H9 (cell line): ENCODE measurements at regions not wholly inside any gene's neighbourhood (a gene's known extent, or its start where the extent isn't known, plus 50 kb on each side); places are given as distances from the start of the nearest gene placed in this dataset.

Experiments
- DNase-seq: peaks from one replicate; pipeline ENCODE4 v3.0.0-alpha.2; 2017
- H2AFZ ChIP-seq: one replicate; pipeline ENCODE4 v1.6.1; 2013; ENCODE audit warnings: mild to moderate bottlenecking, low read length, control low read depth, moderate library complexity
- H2AK5ac ChIP-seq: 2 replicates; pipeline ENCODE4 v1.6.1; 2013; ENCODE audit warnings: low read length, control low read depth, mixed read lengths; ENCODE audit not compliant: insufficient read length
- H2BK120ac ChIP-seq: one replicate; pipeline ENCODE4 v1.6.1; 2013; ENCODE audit warnings: low read depth, mild to moderate bottlenecking, low read length, control low read depth, inconsistent platforms; ENCODE audit not compliant: poor library complexity, severe bottlenecking
- H2BK12ac ChIP-seq: 2 replicates; pipeline ENCODE4 v1.6.1; 2013; ENCODE audit warnings: low read length, control low read depth, mixed read lengths, low read depth; ENCODE audit not compliant: insufficient read length
- H2BK15ac ChIP-seq: 2 replicates; pipeline ENCODE4 v1.6.1; 2013; ENCODE audit warnings: low read depth, low read length, control low read depth
- H2BK20ac ChIP-seq: one replicate; pipeline ENCODE4 v1.6.1; 2013; ENCODE audit warnings: low read depth, mild to moderate bottlenecking, low read length, control low read depth, inconsistent platforms; ENCODE audit not compliant: poor library complexity, severe bottlenecking
- H2BK5ac ChIP-seq: 2 replicates; pipeline ENCODE4 v1.6.1; 2013; ENCODE audit warnings: low read length, control low read depth, mixed read lengths; ENCODE audit not compliant: insufficient read length
- H3K14ac ChIP-seq: 2 replicates; pipeline ENCODE4 v1.6.1; 2013; ENCODE audit warnings: low read length, control low read depth; ENCODE audit not compliant: insufficient read depth
- H3K18ac ChIP-seq: 2 replicates; pipeline ENCODE4 v1.6.1; 2013; ENCODE audit warnings: low read depth, mild to moderate bottlenecking, mixed read lengths, low read length, control low read depth; ENCODE audit not compliant: insufficient read length
- H3K23ac ChIP-seq: 2 replicates; pipeline ENCODE4 v1.6.1; 2013; ENCODE audit warnings: low read length, control low read depth, mixed read lengths, low read depth; ENCODE audit not compliant: insufficient read length
- H3K23me2 ChIP-seq: 2 replicates; pipeline ENCODE4 v1.6.1; 2013; ENCODE audit warnings: low read depth, mild to moderate bottlenecking, mixed read lengths, low read length, control low read depth; ENCODE audit not compliant: insufficient read length, poor library complexity, severe bottlenecking
- H3K27ac ChIP-seq: 2 replicates; pipeline ENCODE4 v1.5.1; 2013; ENCODE audit warnings: low read length, control low read depth, mixed read lengths, low read depth; ENCODE audit not compliant: insufficient read length
- H3K27me3 ChIP-seq: 2 replicates; pipeline ENCODE4 v1.6.1; 2013; ENCODE audit warnings: low read length, control low read depth, inconsistent platforms; ENCODE audit not compliant: insufficient read depth
- H3K4ac ChIP-seq: 2 replicates; pipeline ENCODE4 v1.6.1; 2013; ENCODE audit warnings: low read depth, mild to moderate bottlenecking, control low read depth, inconsistent platforms, low read length, moderate library complexity
- H3K4me1 ChIP-seq: 2 replicates; pipeline ENCODE4 v1.6.1; 2013; ENCODE audit warnings: low read length, control low read depth, inconsistent platforms; ENCODE audit not compliant: insufficient read depth
- H3K4me2 ChIP-seq: 2 replicates; pipeline ENCODE4 v1.6.1; 2013; ENCODE audit warnings: low read length, control low read depth, mixed read lengths; ENCODE audit not compliant: insufficient read length, insufficient read depth
- H3K56ac ChIP-seq: 2 replicates; pipeline ENCODE4 v1.6.1; 2013; ENCODE audit warnings: low read depth, mild to moderate bottlenecking, mixed read lengths, low read length, control low read depth; ENCODE audit not compliant: insufficient read length
- H3K79me1 ChIP-seq: 2 replicates; pipeline ENCODE4 v1.6.1; 2013; ENCODE audit warnings: low read depth, mild to moderate bottlenecking, moderate library complexity, low read length, control low read depth, inconsistent platforms; ENCODE audit not compliant: insufficient read depth, poor library complexity, severe bottlenecking
- H3K79me2 ChIP-seq: 2 replicates; pipeline ENCODE4 v1.6.1; 2013; ENCODE audit warnings: low read length, control low read depth, inconsistent platforms; ENCODE audit not compliant: insufficient read depth
- H3K9ac ChIP-seq: 2 replicates; pipeline ENCODE4 v1.6.1; 2013; ENCODE audit warnings: low read length, control low read depth, mixed read lengths; ENCODE audit not compliant: insufficient read length; ENCODE audit errors: extremely low read depth
- H3K9me3 ChIP-seq: one replicate; pipeline ENCODE4 v1.6.1; 2013; ENCODE audit warnings: low read depth, low read length, inconsistent platforms; ENCODE audit not compliant: control insufficient read depth
- H3T11ph ChIP-seq: one replicate; pipeline ENCODE4 v1.6.1; 2013; ENCODE audit warnings: mild to moderate bottlenecking, low read length, control low read depth, inconsistent platforms
- H4K20me1 ChIP-seq: one replicate; pipeline ENCODE4 v1.6.1; 2013; ENCODE audit not compliant: control insufficient read depth, insufficient read length, insufficient read depth
- H4K5ac ChIP-seq: 2 replicates; pipeline ENCODE4 v1.6.1; 2013; ENCODE audit warnings: low read depth, mild to moderate bottlenecking, mixed read lengths, low read length, control low read depth; ENCODE audit not compliant: insufficient read length
- H4K8ac ChIP-seq: replicated peaks from 2 replicates; pipeline ENCODE4 v1.6.1; 2013; ENCODE audit warnings: low read length, control low read depth, mixed read lengths, low read depth; ENCODE audit not compliant: insufficient read length
- H4K91ac ChIP-seq: 2 replicates; pipeline ENCODE4 v1.6.1; 2013; ENCODE audit warnings: low read depth, mild to moderate bottlenecking, moderate library complexity, mixed read lengths, low read length, control low read depth; ENCODE audit not compliant: insufficient read length
- H3K27ac Mint-ChIP-seq, 3 experiments: 2 replicates in 2 of 3; 3 replicates in 1 of 3; pipeline ENCODE4 v1.8.0; 2020 to 2021; ENCODE audit warnings: mixed read lengths in 3 of 3, mild to moderate bottlenecking in 1 of 3, moderate library complexity in 1 of 3
- H3K27me3 Mint-ChIP-seq: 2 replicates; pipeline ENCODE4 v1.8.0; 2021; ENCODE audit warnings: low read depth, mild to moderate bottlenecking, moderate library complexity, mixed read lengths
- H3K36me3 Mint-ChIP-seq, 3 experiments: 2 replicates in 2 of 3; 3 replicates in 1 of 3; pipeline ENCODE4 v1.8.0; 2020 to 2021; ENCODE audit warnings: low read depth in 3 of 3, mixed read lengths in 3 of 3; ENCODE audit not compliant: insufficient read depth in 1 of 3
- H3K4me1 Mint-ChIP-seq, 2 experiments: 2 replicates each; pipeline ENCODE4 v1.8.0; 2020; ENCODE audit warnings: mixed read lengths in 2 of 2
- H3K4me3 Mint-ChIP-seq, 2 experiments: 2 replicates in 1 of 2; 3 replicates in 1 of 2; pipeline ENCODE4 v1.8.0; 2020 to 2021; ENCODE audit warnings: mild to moderate bottlenecking in 2 of 2, mixed read lengths in 2 of 2, moderate library complexity in 1 of 2
- H3K9me3 Mint-ChIP-seq, 2 experiments: 2 replicates in 1 of 2; 3 replicates in 1 of 2; pipeline ENCODE4 v1.8.0; 2020; ENCODE audit warnings: mild to moderate bottlenecking in 2 of 2, mixed read lengths in 2 of 2, moderate library complexity in 1 of 2
- WGBS: extraction: QIAGEN DNeasy Blood & Tissue Kit; methylation state at CpG from one replicate; pipeline ENCODE4 v1.1.7; 2013; ENCODE audit warnings: missing lambda C conversion rate, low lambda C conversion rate, mixed read lengths; ENCODE audit not compliant: insufficient read length; ENCODE audit errors: extremely low coverage; 5-methylcytosine and 5-hydroxymethylcytosine counted together
- TF ChIP-seq, protein P1 (sequence below): fragments of 200-600 bp; sonication (generic); conservative IDR thresholded peaks from 3 replicates; pipeline ENCODE4 v1.8.0; 2021; ENCODE audit warnings: antibody characterized with exemption, mild to moderate bottlenecking

DNA sequence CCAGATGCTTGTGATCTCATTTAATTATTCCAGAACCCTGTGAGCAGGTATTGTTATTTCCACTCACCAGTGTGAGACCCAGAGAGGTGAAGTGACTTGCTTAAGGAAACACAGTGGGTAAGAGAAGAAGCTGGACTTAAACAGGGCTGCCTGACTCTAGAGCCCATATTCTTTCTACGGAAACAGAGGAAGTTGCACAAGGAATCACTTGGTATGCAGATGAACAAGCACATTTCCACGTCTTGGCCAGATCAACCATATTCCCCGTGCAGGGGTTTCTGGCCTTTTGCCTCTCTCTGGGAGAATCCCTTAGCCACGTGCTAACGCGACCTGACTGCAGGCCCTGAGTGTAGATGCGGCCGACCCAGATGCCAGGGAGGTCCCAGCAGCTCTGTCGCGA, 195.5 kb upstream of the ATP6AP2 start:
- no peak overlapping the region for H2BK15ac ChIP-seq
- Mint-ChIP-seq H3K27ac (no peak overlapping the region), H3K36me3 (no peaks in the 10 kb centered on the region; a peak in 1 of 7 replicates), H3K27me3 (no peaks in the 10 kb centered on the region), H3K4me3 (no peak overlapping the region), H3K4me1 (peaks cover 4 to 11% of the 10 kb centered on the region in 2 experiments; a peak in 2 of 4 replicates), H3K9me3 (peaks cover 55 to 63% of the 10 kb centered on the region in 2 experiments)
- no peak overlapping the region for H3K4ac ChIP-seq
- H4K20me1 ChIP-seq = no peaks in the 10 kb centered on the region
- H4K91ac ChIP-seq = no peak overlapping the region
- no peak for DNase-seq
- H3K23ac ChIP-seq = no peak overlapping the region
- no peak overlapping the region for H2BK20ac ChIP-seq
- H3K27ac ChIP-seq = no peak overlapping the region
- no peak overlapping the region for H3K56ac ChIP-seq
- no peak overlapping the region for H3K18ac ChIP-seq
- H2BK120ac ChIP-seq = no peak overlapping the region
- no peak overlapping the region for H2BK12ac ChIP-seq
- no peak overlapping the region for H3T11ph ChIP-seq
- no peaks in the 10 kb centered on the region for H3K79me2 ChIP-seq
- no peak overlapping the region for H3K14ac ChIP-seq
- no peaks in the 10 kb centered on the region for H3K9me3 ChIP-seq
- H3K79me1 ChIP-seq = no peaks in the 10 kb centered on the region
- H3K27me3 ChIP-seq = no peaks in the 10 kb centered on the region
- H4K5ac ChIP-seq = no peak overlapping the region
- no peak overlapping the region for H4K8ac ChIP-seq
- no peaks in the 10 kb centered on the region for H3K4me1 ChIP-seq
- no peaks in the 10 kb centered on the region for H3K23me2 ChIP-seq
- no peak overlapping the region for H2BK5ac ChIP-seq
- H2AK5ac ChIP-seq = no peak overlapping the region
- H3K9ac ChIP-seq = no peak overlapping the region
- TF ChIP-seq, protein P1, sequence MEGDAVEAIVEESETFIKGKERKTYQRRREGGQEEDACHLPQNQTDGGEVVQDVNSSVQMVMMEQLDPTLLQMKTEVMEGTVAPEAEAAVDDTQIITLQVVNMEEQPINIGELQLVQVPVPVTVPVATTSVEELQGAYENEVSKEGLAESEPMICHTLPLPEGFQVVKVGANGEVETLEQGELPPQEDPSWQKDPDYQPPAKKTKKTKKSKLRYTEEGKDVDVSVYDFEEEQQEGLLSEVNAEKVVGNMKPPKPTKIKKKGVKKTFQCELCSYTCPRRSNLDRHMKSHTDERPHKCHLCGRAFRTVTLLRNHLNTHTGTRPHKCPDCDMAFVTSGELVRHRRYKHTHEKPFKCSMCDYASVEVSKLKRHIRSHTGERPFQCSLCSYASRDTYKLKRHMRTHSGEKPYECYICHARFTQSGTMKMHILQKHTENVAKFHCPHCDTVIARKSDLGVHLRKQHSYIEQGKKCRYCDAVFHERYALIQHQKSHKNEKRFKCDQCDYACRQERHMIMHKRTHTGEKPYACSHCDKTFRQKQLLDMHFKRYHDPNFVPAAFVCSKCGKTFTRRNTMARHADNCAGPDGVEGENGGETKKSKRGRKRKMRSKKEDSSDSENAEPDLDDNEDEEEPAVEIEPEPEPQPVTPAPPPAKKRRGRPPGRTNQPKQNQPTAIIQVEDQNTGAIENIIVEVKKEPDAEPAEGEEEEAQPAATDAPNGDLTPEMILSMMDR = no peak
- no peak overlapping the region for H2AFZ ChIP-seq
- WGBS = no CpG with 5 or more reads among the region's 10 CpGs
- no peak overlapping the region for H3K4me2 ChIP-seq
